GM21381 (cell line): ENCODE measurements at regions not wholly inside any gene's neighbourhood (a gene's known extent, or its start where the extent isn't known, plus 50 kb on each side); places are given as distances from the start of the nearest gene placed in this dataset.
"Not testable (repeated sequence)": the region's sequence is repeated elsewhere in the genome, so short reads cannot be mapped to it uniquely, and the experiment has no call there.

Source experiments
- ATAC-seq: cut with Tn5 transposase; IDR thresholded peaks from one replicate; pipeline ENCODE4 v1.9.1; 2021; ENCODE audit warnings: mild to moderate bottlenecking, moderate library complexity; ENCODE audit not compliant: unreplicated experiment

- no peak for ATAC-seq
Measured at GRCh38 chr3:68676136-68676535, 256.2 kb downstream of the TAFA4 start.

- no peak for ATAC-seq
Measured at GRCh38 chr3:68667346-68667745, 265.0 kb downstream of the TAFA4 start.

- no peak for ATAC-seq
Measured at GRCh38 chr3:68666429-68667136, 265.8 kb downstream of the TAFA4 start.

- no peak for ATAC-seq
Measured at GRCh38 chr3:68664276-68664675, 268.1 kb downstream of the TAFA4 start.

- ATAC-seq = no peak
Measured at GRCh38 chr3:68662176-68662575, 270.2 kb downstream of the TAFA4 start.

- ATAC-seq = not testable (repeated sequence)
Measured at GRCh38 chr3:68650657-68651056, 281.7 kb downstream of the TAFA4 start.

- ATAC-seq = no peak
Measured at GRCh38 chr3:68648494-68648893, 283.9 kb downstream of the TAFA4 start.

- ATAC-seq = no peak
Measured at GRCh38 chr3:68631850-68632545, 300.3 kb downstream of the TAFA4 start.

GRCh38 chr3:68620211-68620610, 312.1 kb downstream of the TAFA4 start:
- no peak for ATAC-seq

- ATAC-seq = no peak
Measured at GRCh38 chr3:68614087-68614486, 318.3 kb downstream of the TAFA4 start.

- no peak for ATAC-seq
Measured at GRCh38 chr3:68571321-68571720, 361.0 kb downstream of the TAFA4 start.

GRCh38 chr3:68560728-68561127, 371.6 kb downstream of the TAFA4 start:
- ATAC-seq = no peak

GRCh38 chr3:68535782-68536181, 396.6 kb downstream of the TAFA4 start:
- no peak for ATAC-seq

GRCh38 chr3:68523330-68523729, 409.0 kb downstream of the TAFA4 start:
- ATAC-seq = no peak

GRCh38 chr3:68515237-68515636, 417.1 kb downstream of the TAFA4 start:
- ATAC-seq = no peak

- ATAC-seq = no peak
Measured at GRCh38 chr3:68504201-68504600, 428.1 kb downstream of the TAFA4 start.

- not testable (repeated sequence) for ATAC-seq
Measured at GRCh38 chr3:68485845-68486244, 446.5 kb downstream of the TAFA4 start.

GRCh38 chr3:68485051-68485450, 447.3 kb downstream of the TAFA4 start:
- ATAC-seq = no peak

GRCh38 chr3:68483601-68484000, 448.7 kb downstream of the TAFA4 start:
- no peak for ATAC-seq

GRCh38 chr3:68483041-68483440, 449.3 kb downstream of the TAFA4 start:
- ATAC-seq = no peak

GRCh38 chr3:68482565-68482964, 449.8 kb downstream of the TAFA4 start:
- ATAC-seq = no peak

- ATAC-seq = no peak
Measured at GRCh38 chr3:68479779-68480178, 452.6 kb downstream of the TAFA4 start.
